CD14-positive monocyte (primary cell): ENCODE measurements at regions not wholly inside any gene's neighbourhood (a gene's known extent, or its start where the extent isn't known, plus 50 kb on each side); places are given as distances from the start of the nearest gene placed in this dataset.

Experiments
- DNase-seq, 3 donors: peaks; one replicate each; pipeline ENCODE4 v3.0.0-alpha.2; 2011 to 2022
- H2AFZ ChIP-seq: 2 replicates; pipeline ENCODE4 v1.6.0; 2012; ENCODE audit warnings: mild to moderate bottlenecking, low read depth, low read length, inconsistent platforms; ENCODE audit not compliant: insufficient read depth, poor library complexity, severe bottlenecking
- H3K27ac ChIP-seq, 2 donors: 1 replicate in 1 of 2; 2 replicates in 1 of 2; pipeline ENCODE4 v1.5.1; 2012 to 2013; ENCODE audit warnings: low read length in 2 of 2, control low read depth in 1 of 2, inconsistent platforms in 1 of 2, low read depth in 1 of 2, mild to moderate bottlenecking in 1 of 2
- H3K27me3 ChIP-seq, 2 donors: one replicate each; pipeline versions ENCODE4 v1.6.0 to v1.6.1; 2011 to 2013; ENCODE audit warnings: low read length in 2 of 2; ENCODE audit not compliant: control insufficient read depth in 2 of 2, insufficient read depth in 2 of 2
- H3K36me3 ChIP-seq, 2 donors: replicated peaks in 1 of 2; 1 replicate in 1 of 2; 2 replicates in 1 of 2; pipeline versions ENCODE4 v1.5.1 to v1.6.1; 2012 to 2013; ENCODE audit warnings: low read length in 2 of 2, control low read depth in 1 of 2, inconsistent platforms in 1 of 2, mild to moderate bottlenecking in 1 of 2; ENCODE audit not compliant: insufficient read depth in 2 of 2, control insufficient read depth in 1 of 2
- H3K4me1 ChIP-seq, 2 donors: 1 replicate in 1 of 2; 2 replicates in 1 of 2; pipeline versions ENCODE4 v1.5.1 to v1.6.1; 2012 to 2013; ENCODE audit warnings: low read length in 2 of 2, control low read depth in 1 of 2, inconsistent platforms in 1 of 2, mild to moderate bottlenecking in 1 of 2, moderate library complexity in 1 of 2; ENCODE audit not compliant: insufficient read depth in 2 of 2, control insufficient read depth in 1 of 2
- H3K4me2 ChIP-seq: replicated peaks from 2 replicates; pipeline ENCODE3; 2012; ENCODE audit warnings: low read length, moderate library complexity, mild to moderate bottlenecking; ENCODE audit not compliant: poor library complexity, severe bottlenecking; ENCODE audit errors: extremely low read depth
- H3K4me3 ChIP-seq, 3 experiments: fragments of 200-600 bp in 1 of 3; sonication (generic) in 1 of 3; replicated peaks in 1 of 3; 1 replicate in 2 of 3; 2 replicates in 1 of 3; pipeline ENCODE4 v1.5.1; 2011 to 2013; ENCODE audit warnings: low read length in 3 of 3, mild to moderate bottlenecking in 3 of 3, control low read depth in 2 of 3, low read depth in 2 of 3, inconsistent platforms in 1 of 3, moderate library complexity in 1 of 3
- H3K79me2 ChIP-seq: 2 replicates; pipeline ENCODE4 v1.6.0; 2012; ENCODE audit warnings: mild to moderate bottlenecking, control low read depth, inconsistent platforms, low read length, moderate library complexity; ENCODE audit not compliant: insufficient read depth
- H3K9ac ChIP-seq: 2 replicates; pipeline ENCODE4 v1.6.0; 2017; ENCODE audit warnings: low read length, mild to moderate bottlenecking; ENCODE audit not compliant: insufficient read depth, poor library complexity, severe bottlenecking
- H3K9me3 ChIP-seq, 2 donors: replicated peaks in 1 of 2; 1 replicate in 1 of 2; 2 replicates in 1 of 2; pipeline versions ENCODE4 v1.5.1 to v1.6.1; 2012 to 2013; ENCODE audit warnings: low read length in 2 of 2, control low read depth in 1 of 2; ENCODE audit not compliant: control insufficient read depth in 1 of 2, insufficient read depth in 1 of 2
- H4K20me1 ChIP-seq: 2 replicates; pipeline ENCODE4 v1.6.0; 2012; ENCODE audit warnings: mild to moderate bottlenecking, low read length, control low read depth, moderate library complexity; ENCODE audit not compliant: insufficient read depth
- H3K27ac Mint-ChIP-seq, 7 donors: one replicate each; pipeline ENCODE4 v1.8.0; 2020; ENCODE audit warnings: mild to moderate bottlenecking in 7 of 7, mixed read lengths in 7 of 7, moderate library complexity in 6 of 7, inconsistent platforms in 2 of 7
- H3K27me3 Mint-ChIP-seq, 3 donors: one replicate each; pipeline ENCODE4 v1.8.0; 2021 to 2022; ENCODE audit warnings: low read depth in 3 of 3, mild to moderate bottlenecking in 3 of 3, mixed read lengths in 3 of 3, moderate library complexity in 3 of 3, inconsistent platforms in 1 of 3
- H3K36me3 Mint-ChIP-seq, 2 donors: one replicate each; pipeline ENCODE4 v1.8.0; 2020; ENCODE audit warnings: mixed read lengths in 2 of 2, inconsistent platforms in 1 of 2, mild to moderate bottlenecking in 1 of 2
- H3K4me1 Mint-ChIP-seq: one replicate; pipeline ENCODE4 v1.8.0; 2020; ENCODE audit warnings: mild to moderate bottlenecking, mixed read lengths
- H3K4me3 Mint-ChIP-seq, 2 donors: one replicate each; pipeline ENCODE4 v1.8.0; 2020; ENCODE audit warnings: mild to moderate bottlenecking in 2 of 2, mixed read lengths in 2 of 2, moderate library complexity in 1 of 2
- H3K9me3 Mint-ChIP-seq, 7 donors: one replicate each; pipeline ENCODE4 v1.8.0; 2020 to 2022; ENCODE audit warnings: mixed read lengths in 7 of 7, mild to moderate bottlenecking in 6 of 7, moderate library complexity in 6 of 7, inconsistent platforms in 2 of 7
- WGBS: methylation state at CpG from one replicate; pipeline ENCODE4 v1.1.5; 2013; ENCODE audit warnings: missing lambda C conversion rate; ENCODE audit not compliant: insufficient coverage; 5-methylcytosine and 5-hydroxymethylcytosine counted together
- intact Hi-C, 2 donors: fragments of 100-400 bp; cut with micrococcal nuclease; formaldehyde crosslinking; loops; one replicate each; pipeline versions ENCODE4 v1.15.0 to v1.15.1; 2023
- TF ChIP-seq, protein P1 (sequence below): fragments of 200-600 bp; IDR thresholded peaks from one replicate; pipeline ENCODE4 v1.8.0; 2022; ENCODE audit warnings: antibody characterized with exemption, mild to moderate bottlenecking

DNA sequence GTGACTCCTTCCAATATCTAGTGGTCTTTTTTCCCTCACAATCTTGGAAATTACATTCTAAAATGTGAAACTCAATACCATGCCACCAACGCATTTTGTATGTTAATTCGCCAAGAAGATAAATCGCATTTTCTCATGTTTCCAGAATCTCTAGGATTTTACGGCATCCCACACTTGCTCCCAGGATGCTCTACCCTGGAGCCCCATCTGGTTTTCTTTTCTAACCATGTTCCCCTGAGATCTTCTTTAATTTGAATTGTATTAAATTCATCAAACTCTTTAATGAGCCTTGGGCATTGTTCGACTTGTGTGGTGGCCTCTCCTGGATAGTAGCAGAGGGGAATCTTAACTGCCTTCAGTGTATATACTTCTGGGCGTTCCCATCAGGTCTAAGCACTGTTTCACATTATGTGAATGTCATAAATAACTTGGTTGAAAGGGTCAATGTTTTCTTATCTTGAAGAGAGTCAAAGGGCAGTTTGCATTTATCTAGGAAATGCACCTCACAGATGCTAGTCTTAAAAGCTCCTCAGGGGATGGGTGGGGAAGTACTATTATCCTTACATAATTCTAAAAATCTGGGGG, 169.1 kb upstream of the MEOX2 start:
- H3K27ac Mint-ChIP-seq = no peak overlapping the region
- no peak overlapping the region for H3K4me3 ChIP-seq
- no peaks in the 10 kb centered on the region for H3K27me3 ChIP-seq
- H3K9me3 ChIP-seq = peaks cover 4 to 14% of the 10 kb centered on the region in 2 donors
- H4K20me1 ChIP-seq = no peaks in the 10 kb centered on the region
- no peaks in the 10 kb centered on the region for H3K79me2 ChIP-seq
- no peaks in the 10 kb centered on the region for H3K4me1 Mint-ChIP-seq
- H3K4me3 Mint-ChIP-seq = no peak overlapping the region
- no peaks in the 10 kb centered on the region for H3K4me1 ChIP-seq
- TF ChIP-seq, protein P1, sequence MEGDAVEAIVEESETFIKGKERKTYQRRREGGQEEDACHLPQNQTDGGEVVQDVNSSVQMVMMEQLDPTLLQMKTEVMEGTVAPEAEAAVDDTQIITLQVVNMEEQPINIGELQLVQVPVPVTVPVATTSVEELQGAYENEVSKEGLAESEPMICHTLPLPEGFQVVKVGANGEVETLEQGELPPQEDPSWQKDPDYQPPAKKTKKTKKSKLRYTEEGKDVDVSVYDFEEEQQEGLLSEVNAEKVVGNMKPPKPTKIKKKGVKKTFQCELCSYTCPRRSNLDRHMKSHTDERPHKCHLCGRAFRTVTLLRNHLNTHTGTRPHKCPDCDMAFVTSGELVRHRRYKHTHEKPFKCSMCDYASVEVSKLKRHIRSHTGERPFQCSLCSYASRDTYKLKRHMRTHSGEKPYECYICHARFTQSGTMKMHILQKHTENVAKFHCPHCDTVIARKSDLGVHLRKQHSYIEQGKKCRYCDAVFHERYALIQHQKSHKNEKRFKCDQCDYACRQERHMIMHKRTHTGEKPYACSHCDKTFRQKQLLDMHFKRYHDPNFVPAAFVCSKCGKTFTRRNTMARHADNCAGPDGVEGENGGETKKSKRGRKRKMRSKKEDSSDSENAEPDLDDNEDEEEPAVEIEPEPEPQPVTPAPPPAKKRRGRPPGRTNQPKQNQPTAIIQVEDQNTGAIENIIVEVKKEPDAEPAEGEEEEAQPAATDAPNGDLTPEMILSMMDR = no peak
- intact Hi-C loops = no loop called here
- H3K36me3 Mint-ChIP-seq = no peaks in the 10 kb centered on the region
- H3K9ac ChIP-seq = no peak overlapping the region
- H3K36me3 ChIP-seq = no peaks in the 10 kb centered on the region
- no peak overlapping the region for H2AFZ ChIP-seq
- H3K4me2 ChIP-seq = no peak overlapping the region
- no peak overlapping the region for H3K27ac ChIP-seq
- no peak for DNase-seq
- H3K27me3 Mint-ChIP-seq = peaks cover 1% of the 10 kb centered on the region in 3 donors
- 95% methylated on average over 3 of the region's 6 CpGs for WGBS
- H3K9me3 Mint-ChIP-seq = peaks cover 3 to 7% (median 4%) of the 10 kb centered on the region in 7 donors

DNA sequence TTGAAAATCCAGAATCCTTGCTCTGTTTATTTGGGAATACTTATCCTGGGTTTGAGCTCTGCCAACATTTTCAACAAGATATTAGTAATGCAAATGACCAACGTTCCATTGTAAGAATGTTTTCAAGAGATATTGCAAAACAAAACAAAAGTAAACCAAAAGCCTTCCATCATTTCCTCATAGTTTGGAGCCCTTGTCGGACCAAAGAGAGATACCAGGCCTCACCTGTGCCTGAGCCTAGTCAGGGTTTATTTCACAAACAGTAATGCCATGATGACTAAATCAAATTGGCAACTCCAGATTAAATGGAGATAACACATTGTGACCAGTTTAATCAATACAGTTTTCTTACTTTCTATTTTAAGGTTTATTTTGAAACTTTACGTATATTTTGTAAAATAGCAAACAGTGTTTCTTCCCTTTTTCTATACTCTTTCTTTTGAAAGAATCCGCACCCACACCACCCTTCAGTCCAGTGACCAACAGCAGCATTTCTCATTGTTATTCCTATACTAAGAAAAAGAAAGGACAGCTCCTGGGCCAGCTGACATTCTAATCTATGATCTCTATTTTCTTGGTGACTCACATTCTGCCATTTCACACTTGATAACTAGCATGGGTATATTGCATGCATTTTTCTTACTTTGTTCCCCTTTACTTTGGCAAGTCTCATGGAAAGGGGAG, 168.5 kb upstream of the MEOX2 start:
- no peak overlapping the region for H3K4me3 ChIP-seq
- no peak overlapping the region for H3K27ac ChIP-seq
- H3K27ac Mint-ChIP-seq = no peak overlapping the region
- H3K27me3 Mint-ChIP-seq = peaks cover 1% of the 10 kb centered on the region in 3 donors
- intact Hi-C loops = no loop called here
- no peaks in the 10 kb centered on the region for H3K4me1 Mint-ChIP-seq
- DNase-seq = no peak
- no peak overlapping the region for H3K9ac ChIP-seq
- peaks cover 3 to 7% (median 4%) of the 10 kb centered on the region in 7 donors for H3K9me3 Mint-ChIP-seq
- H4K20me1 ChIP-seq = no peaks in the 10 kb centered on the region
- WGBS = 89% methylated on average over 2 of the region's 4 CpGs
- H3K9me3 ChIP-seq = peaks cover 4 to 14% of the 10 kb centered on the region in 2 donors
- TF ChIP-seq, protein P1 = no peak
- no peaks in the 10 kb centered on the region for H3K4me1 ChIP-seq
- H3K4me2 ChIP-seq = no peak overlapping the region
- no peak overlapping the region for H3K4me3 Mint-ChIP-seq
- H3K79me2 ChIP-seq = no peaks in the 10 kb centered on the region
- H2AFZ ChIP-seq = no peak overlapping the region
- no peaks in the 10 kb centered on the region for H3K36me3 ChIP-seq
- H3K36me3 Mint-ChIP-seq = no peaks in the 10 kb centered on the region
- H3K27me3 ChIP-seq = no peaks in the 10 kb centered on the region
